ENCODE measurements at regions not wholly inside any gene's neighbourhood (a gene's known extent, or its start where the extent isn't known, plus 50 kb on each side); places are given as distances from the start of the nearest gene placed in this dataset.

DNA sequence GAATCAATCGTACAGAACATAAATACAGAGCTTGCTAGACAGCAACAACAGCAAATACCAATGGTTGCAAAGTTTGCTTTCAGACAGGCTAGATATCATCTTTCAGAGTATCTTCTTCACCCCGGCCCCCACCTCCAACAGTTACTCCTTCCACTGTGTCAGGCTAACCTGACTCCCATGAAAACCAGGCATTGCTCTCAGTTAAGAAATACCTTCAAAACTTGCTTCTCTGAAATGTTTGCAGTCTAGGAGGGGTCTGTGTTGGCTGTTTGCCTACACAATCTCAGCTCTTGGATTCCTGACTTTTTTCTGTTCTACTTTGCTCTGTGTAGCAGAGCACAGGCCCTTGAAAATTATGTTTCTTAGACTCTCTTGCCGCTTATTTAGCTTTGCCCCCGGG is 599.5 kb upstream of the SYT4 start:
- Histone ChIP-seq H3K27me3 (ENCODE audit: control insufficient read depth in 1 of 2, insufficient read depth in 2 of 2, low read length in 2 of 2) (no peaks in the 10 kb centered on the region), H3K4me3 (ENCODE audit: low read depth in 1 of 2, low read length in 2 of 2) (no peak overlapping the region), H3K36me3 (ENCODE audit: control insufficient read depth in 1 of 2, insufficient read depth in 2 of 2, low read length in 2 of 2) (no peaks in the 10 kb centered on the region), H3K9me3 (ENCODE audit: control insufficient read depth in 1 of 2, low read length in 2 of 2) (no peaks in the 10 kb centered on the region), H3K27ac (ENCODE audit: low read depth, low read length) (no peak overlapping the region), H3K9ac (ENCODE audit: low read depth in 1 of 2, low read length in 2 of 2) (no peak overlapping the region), H3K4me1 (ENCODE audit: control insufficient read depth in 1 of 2, insufficient read depth in 2 of 2, low read length in 2 of 2) (no peaks in the 10 kb centered on the region)

GRCh38 chr18:43877616-43878321 is 600.5 kb upstream of the SYT4 start:
- Histone ChIP-seq H3K9me3 (ENCODE audit: control insufficient read depth in 1 of 2, low read length in 2 of 2) (no peaks in the 10 kb centered on the region), H3K27me3 (ENCODE audit: control insufficient read depth in 1 of 2, insufficient read depth in 2 of 2, low read length in 2 of 2) (no peaks in the 10 kb centered on the region), H3K9ac (ENCODE audit: low read depth in 1 of 2, low read length in 2 of 2) (no peak overlapping the region), H3K36me3 (ENCODE audit: control insufficient read depth in 1 of 2, insufficient read depth in 2 of 2, low read length in 2 of 2) (no peaks in the 10 kb centered on the region), H3K27ac (ENCODE audit: low read depth, low read length) (no peak overlapping the region), H3K4me1 (ENCODE audit: control insufficient read depth in 1 of 2, insufficient read depth in 2 of 2, low read length in 2 of 2) (no peaks in the 10 kb centered on the region), H3K4me3 (ENCODE audit: low read depth in 1 of 2, low read length in 2 of 2) (no peak overlapping the region)

DNA sequence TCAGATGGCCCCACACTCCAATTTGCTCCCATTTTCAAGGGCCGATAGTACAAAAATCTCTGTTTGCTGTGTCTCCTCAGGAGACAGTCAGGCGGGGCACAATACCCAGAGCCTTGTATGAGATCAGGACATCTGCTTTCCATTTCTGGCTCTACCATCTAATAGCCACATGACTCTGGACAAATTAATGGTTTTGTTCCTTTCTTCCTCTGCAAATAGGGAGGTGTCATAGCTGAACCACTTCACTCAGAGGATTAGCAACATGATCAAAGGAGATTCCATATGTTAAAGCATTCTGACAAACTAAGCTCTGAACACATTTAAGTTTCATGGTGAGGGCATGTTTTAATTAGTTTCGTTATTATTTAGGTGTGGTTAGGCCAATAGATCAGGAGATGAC is 602.1 kb upstream of the SYT4 start:
- H3K36me3 ChIP-seq (ENCODE audit: control insufficient read depth in 1 of 2, insufficient read depth in 2 of 2, low read length in 2 of 2): no peaks in the 10 kb centered on the region
- H3K27ac ChIP-seq (ENCODE audit: low read depth, low read length): no peak overlapping the region
- H3K9me3 ChIP-seq (ENCODE audit: control insufficient read depth in 1 of 2, low read length in 2 of 2): no peaks in the 10 kb centered on the region
- no peak overlapping the region for H3K4me3 ChIP-seq (ENCODE audit: low read depth in 1 of 2, low read length in 2 of 2)
- no peaks in the 10 kb centered on the region for H3K27me3 ChIP-seq (ENCODE audit: control insufficient read depth in 1 of 2, insufficient read depth in 2 of 2, low read length in 2 of 2)
- no peak overlapping the region for H3K9ac ChIP-seq (ENCODE audit: low read depth in 1 of 2, low read length in 2 of 2)
- no peaks in the 10 kb centered on the region for H3K4me1 ChIP-seq (ENCODE audit: control insufficient read depth in 1 of 2, insufficient read depth in 2 of 2, low read length in 2 of 2)

DNA sequence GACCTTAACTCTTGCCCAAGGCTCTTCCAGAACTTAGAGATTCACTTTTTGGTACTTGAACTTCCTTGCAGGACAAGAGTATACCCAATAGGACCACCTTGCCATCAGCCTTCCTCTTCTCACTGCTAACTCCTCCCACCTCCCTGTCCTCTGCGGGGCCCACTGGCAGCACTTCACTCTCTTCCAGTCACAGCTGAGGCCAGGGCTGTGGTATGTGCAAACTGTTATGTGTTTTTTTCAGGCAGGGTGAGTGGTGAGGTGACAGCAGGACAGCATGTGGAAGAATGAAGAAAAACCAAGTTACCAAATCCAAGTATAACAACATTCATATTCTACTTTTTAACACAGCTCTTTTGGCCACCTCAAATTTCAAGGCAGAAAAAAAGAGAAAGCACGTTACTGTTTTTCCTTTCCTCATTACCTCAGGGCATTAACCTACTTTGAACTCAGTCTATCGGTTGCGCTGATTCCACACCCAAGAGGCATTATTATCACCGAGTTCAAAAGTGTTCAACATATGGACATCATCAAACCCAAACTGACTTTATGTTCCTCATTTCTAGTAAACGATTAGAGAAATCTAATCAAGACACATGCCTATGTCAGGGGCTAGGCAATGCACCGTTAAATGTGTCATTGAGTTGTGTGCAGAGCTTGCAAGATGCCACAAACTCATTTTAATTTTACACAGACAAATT is 605.2 kb upstream of the SYT4 start:
- Histone ChIP-seq H3K27me3 (ENCODE audit: control insufficient read depth in 1 of 2, insufficient read depth in 2 of 2, low read length in 2 of 2) (no peaks in the 10 kb centered on the region), H3K4me1 (ENCODE audit: control insufficient read depth in 1 of 2, insufficient read depth in 2 of 2, low read length in 2 of 2) (no peaks in the 10 kb centered on the region), H3K9me3 (ENCODE audit: control insufficient read depth in 1 of 2, low read length in 2 of 2) (no peaks in the 10 kb centered on the region), H3K27ac (ENCODE audit: low read depth, low read length) (no peak overlapping the region), H3K4me3 (ENCODE audit: low read depth in 1 of 2, low read length in 2 of 2) (no peak overlapping the region), H3K36me3 (ENCODE audit: control insufficient read depth in 1 of 2, insufficient read depth in 2 of 2, low read length in 2 of 2) (no peaks in the 10 kb centered on the region), H3K9ac (ENCODE audit: low read depth in 1 of 2, low read length in 2 of 2) (no peak overlapping the region)

DNA sequence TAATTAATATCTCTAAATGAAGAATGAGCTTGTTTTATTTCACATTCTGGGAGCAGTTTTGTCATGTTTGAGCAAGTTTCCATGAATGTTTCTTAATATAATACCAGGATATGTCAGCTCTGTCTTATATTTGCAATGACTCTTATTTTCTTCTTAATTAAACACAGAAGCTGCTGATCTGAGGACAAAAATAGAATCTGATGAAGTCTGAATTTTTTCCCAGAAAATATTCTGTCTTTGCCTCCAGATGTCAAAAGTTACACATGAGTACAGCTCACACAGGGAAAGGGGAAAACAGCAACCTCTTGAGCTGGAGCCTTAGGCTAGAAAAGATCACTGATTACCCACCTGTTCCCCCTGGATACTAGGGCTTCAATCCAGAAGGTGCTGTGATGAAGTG is 606.6 kb upstream of the SYT4 start:
- no peak overlapping the region for H3K4me3 ChIP-seq (ENCODE audit: low read depth in 1 of 2, low read length in 2 of 2)
- no peaks in the 10 kb centered on the region for H3K36me3 ChIP-seq (ENCODE audit: control insufficient read depth in 1 of 2, insufficient read depth in 2 of 2, low read length in 2 of 2)
- H3K27ac ChIP-seq (ENCODE audit: low read depth, low read length): no peak overlapping the region
- H3K27me3 ChIP-seq (ENCODE audit: control insufficient read depth in 1 of 2, insufficient read depth in 2 of 2, low read length in 2 of 2): no peaks in the 10 kb centered on the region
- no peaks in the 10 kb centered on the region for H3K4me1 ChIP-seq (ENCODE audit: control insufficient read depth in 1 of 2, insufficient read depth in 2 of 2, low read length in 2 of 2)
- no peaks in the 10 kb centered on the region for H3K9me3 ChIP-seq (ENCODE audit: control insufficient read depth in 1 of 2, low read length in 2 of 2)
- no peak overlapping the region for H3K9ac ChIP-seq (ENCODE audit: low read depth in 1 of 2, low read length in 2 of 2)

DNA sequence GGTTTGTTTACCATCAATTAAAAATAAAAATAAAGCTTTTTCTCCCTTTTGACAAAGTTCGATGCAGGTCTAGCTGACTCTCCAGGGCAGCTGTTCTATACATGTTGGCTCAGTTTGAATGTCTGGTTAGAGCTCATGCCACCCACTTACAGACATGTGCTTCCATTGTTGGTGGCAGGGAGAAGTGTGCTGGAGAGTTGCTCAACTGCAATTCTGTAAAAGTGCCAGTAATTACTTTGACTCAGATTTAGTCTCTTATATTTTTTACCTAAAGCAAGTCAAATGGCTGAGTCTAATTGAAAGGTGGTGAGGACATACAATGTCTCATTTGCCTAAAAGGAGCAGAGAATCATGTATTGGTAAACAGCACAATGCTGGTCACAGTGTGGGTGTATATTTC is 609.1 kb upstream of the SYT4 start:
- H3K4me3 ChIP-seq (ENCODE audit: low read depth in 1 of 2, low read length in 2 of 2): no peak overlapping the region
- no peaks in the 10 kb centered on the region for H3K9me3 ChIP-seq (ENCODE audit: control insufficient read depth in 1 of 2, low read length in 2 of 2)
- no peaks in the 10 kb centered on the region for H3K36me3 ChIP-seq (ENCODE audit: control insufficient read depth in 1 of 2, insufficient read depth in 2 of 2, low read length in 2 of 2)
- no peak overlapping the region for H3K9ac ChIP-seq (ENCODE audit: low read depth in 1 of 2, low read length in 2 of 2)
- H3K27me3 ChIP-seq (ENCODE audit: control insufficient read depth in 1 of 2, insufficient read depth in 2 of 2, low read length in 2 of 2): no peaks in the 10 kb centered on the region
- no peaks in the 10 kb centered on the region for H3K4me1 ChIP-seq (ENCODE audit: control insufficient read depth in 1 of 2, insufficient read depth in 2 of 2, low read length in 2 of 2)
- no peak overlapping the region for H3K27ac ChIP-seq (ENCODE audit: low read depth, low read length)

GRCh38 chr18:43887491-43887890 is 610.2 kb upstream of the SYT4 start:
- no peak overlapping the region for H3K27ac ChIP-seq (ENCODE audit: low read depth, low read length)
- no peaks in the 10 kb centered on the region for H3K27me3 ChIP-seq (ENCODE audit: control insufficient read depth in 1 of 2, insufficient read depth in 2 of 2, low read length in 2 of 2)
- no peak overlapping the region for H3K9ac ChIP-seq (ENCODE audit: low read depth in 1 of 2, low read length in 2 of 2)
- H3K36me3 ChIP-seq (ENCODE audit: control insufficient read depth in 1 of 2, insufficient read depth in 2 of 2, low read length in 2 of 2): no peaks in the 10 kb centered on the region
- H3K9me3 ChIP-seq (ENCODE audit: control insufficient read depth in 1 of 2, low read length in 2 of 2): no peaks in the 10 kb centered on the region
- no peaks in the 10 kb centered on the region for H3K4me1 ChIP-seq (ENCODE audit: control insufficient read depth in 1 of 2, insufficient read depth in 2 of 2, low read length in 2 of 2)
- H3K4me3 ChIP-seq (ENCODE audit: low read depth in 1 of 2, low read length in 2 of 2): no peak overlapping the region

DNA sequence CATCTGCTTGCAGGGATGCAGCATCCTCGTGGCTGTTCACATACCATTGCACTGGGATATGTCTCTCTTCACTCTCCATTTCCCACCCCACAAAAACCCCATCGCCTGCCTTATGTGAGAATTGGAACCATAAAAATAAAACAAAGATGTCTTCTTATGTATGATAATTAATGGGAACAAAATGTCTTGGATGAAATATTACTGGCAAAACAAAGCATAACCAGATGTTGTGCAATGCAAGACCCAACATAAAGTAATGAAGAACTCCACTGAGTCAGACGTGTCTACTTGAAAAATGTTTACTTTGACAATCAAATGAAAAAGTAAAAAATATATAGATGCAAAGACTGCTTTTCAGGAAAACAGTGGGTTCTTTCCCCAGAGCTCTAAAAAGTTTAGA is 611.3 kb upstream of the SYT4 start:
- H3K4me1 ChIP-seq (ENCODE audit: control insufficient read depth in 1 of 2, insufficient read depth in 2 of 2, low read length in 2 of 2): no peaks in the 10 kb centered on the region

GRCh38 chr18:43893001-43893637 is 615.8 kb upstream of the SYT4 start:
- no peaks in the 10 kb centered on the region for H3K27me3 ChIP-seq (ENCODE audit: control insufficient read depth in 1 of 2, insufficient read depth in 2 of 2, low read length in 2 of 2)
- no peak overlapping the region for H3K27ac ChIP-seq (ENCODE audit: low read depth, low read length)
- no peak overlapping the region for H3K4me3 ChIP-seq (ENCODE audit: low read depth in 1 of 2, low read length in 2 of 2)
- H3K9me3 ChIP-seq (ENCODE audit: control insufficient read depth in 1 of 2, low read length in 2 of 2): no peaks in the 10 kb centered on the region
- no peaks in the 10 kb centered on the region for H3K4me1 ChIP-seq (ENCODE audit: control insufficient read depth in 1 of 2, insufficient read depth in 2 of 2, low read length in 2 of 2)
- no peak overlapping the region for H3K9ac ChIP-seq (ENCODE audit: low read depth in 1 of 2, low read length in 2 of 2)
- H3K36me3 ChIP-seq (ENCODE audit: control insufficient read depth in 1 of 2, insufficient read depth in 2 of 2, low read length in 2 of 2): no peaks in the 10 kb centered on the region

More for the DNA sequence above, 611.3 kb upstream of the SYT4 start:
- Histone ChIP-seq H3K4me3 (ENCODE audit: low read depth in 1 of 2, low read length in 2 of 2) (no peak overlapping the region), H3K27me3 (ENCODE audit: control insufficient read depth in 1 of 2, insufficient read depth in 2 of 2, low read length in 2 of 2) (no peaks in the 10 kb centered on the region), H3K36me3 (ENCODE audit: control insufficient read depth in 1 of 2, insufficient read depth in 2 of 2, low read length in 2 of 2) (no peaks in the 10 kb centered on the region), H3K27ac (ENCODE audit: low read depth, low read length) (no peak overlapping the region), H3K9ac (ENCODE audit: low read depth in 1 of 2, low read length in 2 of 2) (no peak overlapping the region), H3K9me3 (ENCODE audit: control insufficient read depth in 1 of 2, low read length in 2 of 2) (no peaks in the 10 kb centered on the region)

DNA sequence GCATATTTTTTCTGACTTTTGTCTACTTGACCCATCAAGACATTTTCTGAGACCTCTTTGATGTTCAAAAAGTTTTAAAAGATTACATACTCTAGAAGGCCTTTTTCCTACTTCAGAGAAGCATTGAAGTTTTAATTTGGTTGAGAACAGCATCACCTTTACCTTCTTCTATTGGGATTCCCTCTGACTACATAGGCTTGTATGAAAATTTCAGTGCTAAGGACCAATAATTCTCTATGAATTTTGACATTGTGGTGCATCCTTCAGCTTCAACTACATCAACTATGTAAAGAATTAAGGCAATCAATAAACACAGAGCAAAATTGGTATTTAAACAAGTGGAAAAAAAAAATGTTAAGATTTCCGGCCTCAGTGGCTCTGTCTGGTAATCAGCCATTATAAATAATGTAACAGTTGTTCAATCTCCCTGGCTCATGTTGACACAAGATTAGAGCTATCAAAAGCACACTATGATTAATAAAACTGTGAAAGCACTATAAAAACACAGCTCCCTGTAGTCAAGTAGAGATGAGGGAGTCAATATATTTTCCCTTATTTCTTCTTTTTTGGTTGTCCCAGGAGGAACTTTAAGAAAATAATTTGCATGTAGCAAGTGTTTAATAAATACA is 627.0 kb upstream of the SYT4 start:
- Histone ChIP-seq H3K4me3 (ENCODE audit: low read depth in 1 of 2, low read length in 2 of 2) (no peak overlapping the region), H3K27ac (ENCODE audit: low read depth, low read length) (no peak overlapping the region), H3K9me3 (ENCODE audit: control insufficient read depth in 1 of 2, low read length in 2 of 2) (no peaks in the 10 kb centered on the region), H3K27me3 (ENCODE audit: control insufficient read depth in 1 of 2, insufficient read depth in 2 of 2, low read length in 2 of 2) (no peaks in the 10 kb centered on the region), H3K4me1 (ENCODE audit: control insufficient read depth in 1 of 2, insufficient read depth in 2 of 2, low read length in 2 of 2) (no peaks in the 10 kb centered on the region), H3K36me3 (ENCODE audit: control insufficient read depth in 1 of 2, insufficient read depth in 2 of 2, low read length in 2 of 2) (no peaks in the 10 kb centered on the region), H3K9ac (ENCODE audit: low read depth in 1 of 2, low read length in 2 of 2) (no peak overlapping the region)

All from duodenal mucosa (tissue), 2 donors.